Astrocyte of the cerebellum (primary cell): ENCODE measurements at regions not wholly inside any gene's neighbourhood (a gene's known extent, or its start where the extent isn't known, plus 50 kb on each side); places are given as distances from the start of the nearest gene placed in this dataset.

ENCODE experiments used
- DNase-seq: peaks from one replicate; pipeline ENCODE4 v3.0.0-alpha.2; 2011; ENCODE audit warnings: low read depth
- H3K4me3 ChIP-seq: 2 replicates; pipeline ENCODE4 v1.5.1; 2011; ENCODE audit warnings: mild to moderate bottlenecking, low read depth, low read length, moderate library complexity
- in situ Hi-C: cut with HindIII; loops from 2 replicates; pipeline ENCODE4 v1.10.0; 2017; ENCODE audit warnings: low sequenced_read_pairs
- TF ChIP-seq, protein P1 (sequence below): IDR thresholded peaks from 2 replicates; pipeline ENCODE4 v1.5.1; 2012; ENCODE audit warnings: low read length, low read depth, moderate library complexity, mild to moderate bottlenecking; ENCODE audit errors: missing control alignments

DNA sequence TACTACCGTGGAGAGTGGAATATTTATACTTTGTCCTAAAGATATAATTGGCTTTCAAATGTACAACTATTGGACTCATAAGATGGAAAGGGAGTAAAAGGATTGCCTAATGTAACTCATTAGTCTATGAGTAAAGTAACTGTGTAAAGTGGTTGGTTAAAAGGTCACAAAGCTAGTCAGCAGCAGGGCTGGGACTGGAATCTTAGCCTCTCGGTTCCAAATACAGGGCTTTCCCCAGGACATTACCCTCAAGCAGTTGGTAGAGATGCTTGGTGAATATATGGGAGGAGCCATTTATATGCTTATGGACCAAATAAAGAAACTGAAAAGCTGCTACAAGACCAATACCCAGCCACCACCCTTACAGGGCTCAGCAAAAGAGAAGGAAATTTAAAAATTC lies 283.7 kb downstream of the HLX start:
- H3K4me3 ChIP-seq = no peak overlapping the region
- in situ Hi-C loops = no loop called here
- TF ChIP-seq, protein P1, sequence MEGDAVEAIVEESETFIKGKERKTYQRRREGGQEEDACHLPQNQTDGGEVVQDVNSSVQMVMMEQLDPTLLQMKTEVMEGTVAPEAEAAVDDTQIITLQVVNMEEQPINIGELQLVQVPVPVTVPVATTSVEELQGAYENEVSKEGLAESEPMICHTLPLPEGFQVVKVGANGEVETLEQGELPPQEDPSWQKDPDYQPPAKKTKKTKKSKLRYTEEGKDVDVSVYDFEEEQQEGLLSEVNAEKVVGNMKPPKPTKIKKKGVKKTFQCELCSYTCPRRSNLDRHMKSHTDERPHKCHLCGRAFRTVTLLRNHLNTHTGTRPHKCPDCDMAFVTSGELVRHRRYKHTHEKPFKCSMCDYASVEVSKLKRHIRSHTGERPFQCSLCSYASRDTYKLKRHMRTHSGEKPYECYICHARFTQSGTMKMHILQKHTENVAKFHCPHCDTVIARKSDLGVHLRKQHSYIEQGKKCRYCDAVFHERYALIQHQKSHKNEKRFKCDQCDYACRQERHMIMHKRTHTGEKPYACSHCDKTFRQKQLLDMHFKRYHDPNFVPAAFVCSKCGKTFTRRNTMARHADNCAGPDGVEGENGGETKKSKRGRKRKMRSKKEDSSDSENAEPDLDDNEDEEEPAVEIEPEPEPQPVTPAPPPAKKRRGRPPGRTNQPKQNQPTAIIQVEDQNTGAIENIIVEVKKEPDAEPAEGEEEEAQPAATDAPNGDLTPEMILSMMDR = no peak
- DNase-seq = no peak

DNA sequence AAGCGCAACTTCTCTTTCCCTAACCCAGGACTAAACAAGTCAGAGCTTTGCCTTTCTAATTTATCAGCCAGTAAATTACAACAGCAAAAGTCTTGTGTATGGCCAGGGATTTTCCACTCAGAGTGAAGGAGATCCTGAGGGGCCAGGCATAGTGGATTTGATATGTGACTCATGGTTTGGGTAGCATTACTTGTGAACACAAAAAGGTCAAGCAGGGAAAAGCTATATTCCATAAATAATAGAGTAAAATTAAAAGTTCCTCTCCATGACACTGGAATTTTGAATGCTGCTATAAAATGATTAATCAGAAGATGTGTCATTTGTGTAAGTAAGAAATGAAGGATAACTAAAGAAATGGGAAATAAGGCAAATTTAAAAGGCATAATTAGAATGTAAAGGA lies 284.8 kb downstream of the HLX start:
- DNase-seq = no peak
- TF ChIP-seq, protein P1 = no peak
- no peak overlapping the region for H3K4me3 ChIP-seq
- in situ Hi-C loops = no loop called here

DNA sequence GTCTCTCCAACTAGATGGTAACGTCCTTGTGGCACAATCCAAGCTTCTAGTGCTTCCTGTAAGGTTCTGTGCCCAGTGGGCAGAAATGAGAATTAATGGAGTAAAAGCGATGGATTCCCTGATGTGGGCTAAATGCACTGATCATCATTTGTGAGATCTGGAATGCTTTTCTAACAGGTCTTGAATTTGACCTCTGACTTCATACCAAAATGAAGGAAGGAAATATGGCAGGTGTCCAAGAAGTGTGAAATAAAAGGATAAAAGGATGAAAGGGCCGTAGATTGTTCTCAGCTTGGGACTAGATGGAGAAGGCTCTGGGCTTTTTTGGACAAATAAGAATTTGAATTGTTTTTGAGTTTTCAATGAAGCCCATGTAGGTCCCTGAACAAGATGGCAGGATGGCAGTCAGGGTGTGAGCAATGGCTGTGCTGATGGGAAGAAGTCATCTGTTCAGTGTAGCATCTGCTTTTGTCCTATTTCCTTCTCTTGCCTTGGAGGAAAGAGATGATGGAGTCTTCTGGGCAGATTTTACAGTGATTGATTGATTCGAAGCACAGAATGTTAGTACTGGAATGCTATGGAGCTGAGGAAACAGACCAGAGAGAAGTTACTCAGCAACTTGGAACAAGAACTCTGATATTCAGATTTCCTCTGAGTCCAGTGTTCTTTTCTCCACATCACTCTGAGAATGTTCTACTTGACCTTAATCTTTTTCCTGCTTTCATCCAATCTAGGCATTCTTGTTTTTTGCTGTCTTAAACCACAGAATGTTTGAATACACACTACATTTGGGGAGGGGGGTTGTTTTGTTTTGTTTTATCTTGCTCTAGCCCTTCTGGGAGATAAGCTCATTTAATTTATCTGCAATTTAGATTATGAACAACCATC lies 286.0 kb downstream of the HLX start:
- TF ChIP-seq, protein P1 = no peak
- in situ Hi-C loops = no loop called here
- DNase-seq = no peak
- no peak overlapping the region for H3K4me3 ChIP-seq

DNA sequence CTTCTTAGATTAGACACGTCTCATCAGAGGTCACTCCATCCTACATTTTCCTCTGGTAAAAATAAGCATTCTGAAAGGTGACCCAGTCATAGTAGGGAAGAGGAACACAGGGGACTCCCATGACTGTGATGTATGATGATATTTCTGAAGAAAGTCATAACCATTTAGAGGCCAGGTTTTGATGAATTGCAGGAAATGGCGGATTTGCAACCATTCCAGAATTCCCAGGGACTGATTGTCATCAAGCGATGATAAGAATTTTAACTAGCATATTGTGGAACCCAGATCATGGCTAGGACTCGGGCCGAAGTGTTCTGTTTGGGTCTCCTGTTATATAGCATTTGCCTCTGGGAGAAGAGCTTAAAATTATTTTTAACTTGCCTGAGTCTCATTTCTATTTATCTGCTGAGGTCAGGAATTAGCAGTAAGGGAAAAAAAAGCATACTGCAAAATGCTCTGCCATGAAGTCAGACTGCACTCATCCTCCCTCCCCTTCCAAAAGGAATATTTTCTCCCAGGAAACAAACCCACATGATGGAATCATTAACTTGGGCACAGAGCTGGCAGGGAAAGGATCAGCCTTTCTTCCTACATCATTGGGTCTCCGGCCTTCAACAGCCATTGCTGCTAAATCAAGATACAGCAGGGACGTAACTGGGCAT lies 286.7 kb downstream of the HLX start:
- TF ChIP-seq, protein P1 = no peak
- in situ Hi-C loops = no loop called here
- no peak for DNase-seq
- no peak overlapping the region for H3K4me3 ChIP-seq

DNA sequence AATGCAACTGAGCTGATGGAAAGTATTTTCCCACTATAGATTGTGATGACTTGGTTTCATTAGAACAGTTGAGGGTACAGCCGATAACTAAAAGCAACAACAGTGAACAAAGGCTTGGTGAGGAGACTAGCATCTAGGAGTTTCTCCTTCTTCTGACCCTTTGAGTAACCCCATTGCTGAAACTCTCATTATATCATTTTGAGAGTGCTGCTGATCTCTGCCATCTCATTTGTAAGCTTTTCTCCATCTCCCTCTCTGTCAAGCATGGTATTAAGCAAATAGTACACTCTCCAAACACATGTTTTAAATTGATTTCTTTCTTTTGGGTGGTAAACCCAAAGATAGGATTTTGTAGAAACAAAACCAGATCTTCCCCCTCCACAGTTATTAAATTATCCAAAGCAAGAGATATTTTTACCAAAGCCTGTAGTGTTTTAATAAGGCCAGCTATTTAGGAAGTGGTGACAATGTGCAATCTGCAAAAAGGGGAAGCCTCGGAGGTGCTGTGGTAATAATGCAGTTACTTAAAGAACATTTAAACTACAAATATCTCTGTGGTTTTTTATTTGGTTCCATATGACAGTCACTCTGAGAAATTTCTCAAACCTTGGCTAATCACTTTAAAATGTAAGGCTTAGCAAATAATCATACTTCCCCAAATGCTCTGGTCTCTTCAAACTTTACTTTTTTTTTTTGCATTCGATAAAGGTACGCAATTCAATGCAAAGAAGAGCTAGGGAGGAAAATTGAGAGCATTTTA lies 287.5 kb downstream of the HLX start:
- no peak for DNase-seq
- in situ Hi-C loops = no loop called here
- H3K4me3 ChIP-seq = no peak overlapping the region
- TF ChIP-seq, protein P1 = no peak

DNA sequence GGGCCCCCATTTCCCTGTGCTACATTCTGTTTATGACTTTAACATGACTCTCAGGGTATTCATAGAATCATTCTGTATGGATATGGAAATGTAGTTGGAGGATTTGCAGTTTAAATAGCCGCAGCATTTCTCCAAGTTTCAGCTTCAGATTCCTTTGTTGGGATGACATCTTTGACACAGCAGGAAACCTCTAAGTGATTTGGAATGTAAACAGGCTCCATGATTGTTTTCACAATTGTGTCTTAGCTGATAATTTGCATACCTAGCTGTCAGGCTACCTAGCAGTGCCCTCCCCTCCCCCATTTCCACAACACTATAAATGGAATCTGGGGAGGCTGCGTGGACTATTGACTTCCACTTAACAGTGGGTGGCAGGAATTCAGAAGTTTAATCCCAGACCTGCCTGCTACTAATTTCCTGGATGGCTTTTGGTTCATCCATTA lies 290.2 kb downstream of the HLX start:
- in situ Hi-C loops = no loop called here
- peak; percentile 50 for DNase-seq
- H3K4me3 ChIP-seq = no peak overlapping the region
- TF ChIP-seq, protein P1 = no peak
